ENCODE measurements at regions not wholly inside any gene's neighbourhood (a gene's known extent, or its start where the extent isn't known, plus 50 kb on each side); places are given as distances from the start of the nearest gene placed in this dataset.

GRCh38 chr12:115511986-115512711, 765.3 kb downstream of the MED13L start:
- Histone ChIP-seq H3K27me3 (no peaks in the 10 kb centered on the region), H3K4me1 (no peaks in the 10 kb centered on the region), H3K36me3 (no peaks in the 10 kb centered on the region), H3K4me3 (no peak overlapping the region), H3K9me3 (no peaks in the 10 kb centered on the region), H3K27ac (no peak overlapping the region)
- no peak for ATAC-seq
- no peak for TF ChIP-seq CTCF (IDR thresholded peaks at IDR 0.05)
- no peak for TF ChIP-seq POLR2A (IDR thresholded peaks at IDR 0.05)
- intact Hi-C loops (cut with DNase I), result no loop called here
- no peak for DNase-seq

- H3K4me3 ChIP-seq, result no peak overlapping the region
- no peak for TF ChIP-seq CTCF (IDR thresholded peaks at IDR 0.05)
- TF ChIP-seq POLR2A (IDR thresholded peaks at IDR 0.05), result no peak
- WGBS (ENCODE audit: insufficient coverage, low coverage, low lambda C conversion rate, missing lambda C conversion rate), result 47% methylated on average over 2 of the region's 2 CpGs
- DNase-seq (no peak), ATAC-seq (no peak)
- H3K4me1 ChIP-seq, result no peaks in the 10 kb centered on the region
- H3K27me3 ChIP-seq, result no peaks in the 10 kb centered on the region
- H3K27ac ChIP-seq, result no peak overlapping the region
- no peaks in the 10 kb centered on the region for H3K36me3 ChIP-seq
- intact Hi-C loops (cut with DNase I), result no loop called here
- no peaks in the 10 kb centered on the region for H3K9me3 ChIP-seq
These were observed 766.2 kb downstream of the MED13L start for GRCh38 chr12:115511305-115511704.

GRCh38 chr12:115508990-115509389, 768.5 kb downstream of the MED13L start:
- no peak overlapping the region for H3K27ac ChIP-seq
- ATAC-seq (no peak), DNase-seq (no peak)
- H3K36me3 ChIP-seq, result no peaks in the 10 kb centered on the region
- 78% methylated on average over 4 of the region's 4 CpGs for WGBS (ENCODE audit: insufficient coverage, low coverage, low lambda C conversion rate, missing lambda C conversion rate)
- no peak for TF ChIP-seq CTCF (IDR thresholded peaks at IDR 0.05)
- intact Hi-C loops (cut with DNase I), result no loop called here
- no peak overlapping the region for H3K4me3 ChIP-seq
- no peaks in the 10 kb centered on the region for H3K27me3 ChIP-seq
- H3K9me3 ChIP-seq, result no peaks in the 10 kb centered on the region
- H3K4me1 ChIP-seq, result no peaks in the 10 kb centered on the region

- DNase-seq, result no peak
- Histone ChIP-seq H3K4me3 (no peak overlapping the region), H3K27me3 (no peaks in the 10 kb centered on the region), H3K4me1 (no peaks in the 10 kb centered on the region), H3K27ac (no peak overlapping the region), H3K9me3 (no peaks in the 10 kb centered on the region), H3K36me3 (no peaks in the 10 kb centered on the region)
- no peak for ATAC-seq
- intact Hi-C loops (cut with DNase I), result no loop called here
- TF ChIP-seq POLR2A (IDR thresholded peaks at IDR 0.05) (no peak), CTCF (IDR thresholded peaks at IDR 0.05) (no peak)
- WGBS (ENCODE audit: insufficient coverage, low coverage, low lambda C conversion rate, missing lambda C conversion rate), result 47% methylated on average over 9 of the region's 10 CpGs
These were observed 769.4 kb downstream of the MED13L start for GRCh38 chr12:115507951-115508722.
